ENCODE measurements at regions not wholly inside any gene's neighbourhood (a gene's known extent, or its start where the extent isn't known, plus 50 kb on each side); places are given as distances from the start of the nearest gene placed in this dataset.

DNA sequence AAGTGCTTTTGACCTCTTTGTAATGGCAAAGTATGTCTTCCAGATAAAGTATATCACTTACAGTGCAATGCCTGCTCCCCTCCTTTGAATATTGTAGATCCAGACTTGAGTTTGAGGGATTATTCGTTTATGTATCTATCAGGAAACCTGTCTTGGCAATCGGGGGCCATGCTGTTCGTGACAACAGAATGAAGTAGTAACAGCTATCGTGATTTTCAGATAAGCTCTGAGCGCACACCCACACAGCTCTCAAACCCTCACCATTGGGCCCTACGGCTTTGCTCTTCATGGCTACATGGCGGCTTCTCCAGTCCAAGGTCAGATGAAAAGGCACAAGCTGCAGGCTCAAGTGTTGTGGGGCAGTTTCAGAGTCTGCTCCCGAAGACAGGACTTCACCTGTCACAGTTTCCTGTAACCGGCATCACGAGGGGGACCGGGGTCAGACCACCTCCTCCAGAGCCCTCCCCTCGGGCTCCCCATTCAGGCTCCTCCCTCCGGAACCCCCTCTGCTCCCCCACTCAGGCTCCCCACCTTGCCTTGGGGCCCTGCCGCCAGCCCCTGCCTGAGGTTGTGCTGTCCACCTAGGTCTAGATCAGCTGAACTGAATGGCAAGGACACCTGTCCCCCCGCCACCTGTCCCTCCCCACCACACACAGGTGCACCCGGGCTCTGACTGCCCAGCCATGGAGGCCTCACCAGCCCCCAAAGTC, 292.5 kb upstream of the SALL3 start:
- intact Hi-C loops (cut with micrococcal nuclease): no loop called here

DNA sequence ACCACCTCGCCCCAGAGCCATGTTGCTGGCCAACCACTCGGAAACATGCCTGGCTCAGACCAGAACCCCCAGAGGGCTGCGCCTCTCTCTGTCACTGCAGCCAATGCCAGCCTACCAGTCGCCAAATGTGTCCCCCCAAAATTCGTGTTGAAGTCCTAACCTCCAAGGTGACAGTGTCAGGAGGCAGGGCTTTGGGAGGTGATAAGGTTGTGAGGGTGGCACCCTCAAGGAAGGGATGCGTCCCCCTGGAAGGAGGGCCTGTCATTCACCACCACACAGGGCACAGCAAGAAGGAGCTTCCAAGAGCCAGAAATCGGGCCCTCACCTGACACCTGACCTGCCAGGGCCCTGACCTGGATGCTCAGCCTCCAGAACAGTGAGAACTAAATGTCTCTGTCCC, 291.9 kb upstream of the SALL3 start:
- intact Hi-C loops (cut with micrococcal nuclease): no loop called here

GRCh38 chr18:78688249-78688648, 291.4 kb upstream of the SALL3 start:
- intact Hi-C loops (cut with micrococcal nuclease): no loop called here

- intact Hi-C loops (cut with micrococcal nuclease): no loop called here
Observed at GRCh38 chr18:78688916-78689315, 290.7 kb upstream of the SALL3 start.

DNA sequence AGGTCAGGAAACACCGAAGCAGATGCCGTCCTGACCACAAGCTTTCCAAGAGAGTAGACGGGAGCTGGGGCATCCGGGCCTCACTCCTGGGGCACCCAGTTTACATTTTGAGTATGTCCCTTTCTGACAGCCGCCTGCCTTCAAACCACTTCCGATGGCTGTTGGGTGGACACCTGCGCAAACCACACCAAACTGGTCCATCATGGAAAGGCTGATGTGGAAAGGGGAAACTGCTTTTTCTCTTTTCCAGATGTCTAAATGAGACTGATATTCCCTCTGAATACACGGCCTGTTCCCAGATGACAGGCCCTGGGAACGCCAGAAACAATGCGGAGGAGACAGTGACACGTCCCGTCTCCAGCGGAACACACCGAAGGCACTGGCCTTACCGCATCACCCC, 290.0 kb upstream of the SALL3 start:
- intact Hi-C loops (cut with micrococcal nuclease): no loop called here

DNA sequence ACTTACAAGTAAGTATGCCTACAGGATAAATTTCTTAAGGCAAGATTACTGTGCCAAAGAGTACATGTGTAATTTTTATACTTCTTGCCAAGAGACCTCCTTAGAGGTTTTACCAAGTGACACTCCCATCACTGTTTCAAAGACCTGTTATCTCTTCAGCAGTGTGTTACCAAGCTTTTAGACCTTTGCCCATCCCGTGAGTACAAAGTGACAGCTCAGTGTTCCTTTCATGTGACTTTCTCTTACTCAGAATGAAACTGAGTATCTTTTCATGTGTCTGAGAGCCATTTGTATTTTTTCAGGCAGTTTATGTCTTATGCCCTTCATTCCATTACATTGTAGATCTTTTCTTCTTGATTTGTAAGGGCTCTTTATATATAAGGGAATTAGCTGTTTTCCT, 287.5 kb upstream of the SALL3 start:
- intact Hi-C loops (cut with micrococcal nuclease): no loop called here

- intact Hi-C loops (cut with micrococcal nuclease): no loop called here
Observed at GRCh38 chr18:78693429-78693828, 286.2 kb upstream of the SALL3 start.

DNA sequence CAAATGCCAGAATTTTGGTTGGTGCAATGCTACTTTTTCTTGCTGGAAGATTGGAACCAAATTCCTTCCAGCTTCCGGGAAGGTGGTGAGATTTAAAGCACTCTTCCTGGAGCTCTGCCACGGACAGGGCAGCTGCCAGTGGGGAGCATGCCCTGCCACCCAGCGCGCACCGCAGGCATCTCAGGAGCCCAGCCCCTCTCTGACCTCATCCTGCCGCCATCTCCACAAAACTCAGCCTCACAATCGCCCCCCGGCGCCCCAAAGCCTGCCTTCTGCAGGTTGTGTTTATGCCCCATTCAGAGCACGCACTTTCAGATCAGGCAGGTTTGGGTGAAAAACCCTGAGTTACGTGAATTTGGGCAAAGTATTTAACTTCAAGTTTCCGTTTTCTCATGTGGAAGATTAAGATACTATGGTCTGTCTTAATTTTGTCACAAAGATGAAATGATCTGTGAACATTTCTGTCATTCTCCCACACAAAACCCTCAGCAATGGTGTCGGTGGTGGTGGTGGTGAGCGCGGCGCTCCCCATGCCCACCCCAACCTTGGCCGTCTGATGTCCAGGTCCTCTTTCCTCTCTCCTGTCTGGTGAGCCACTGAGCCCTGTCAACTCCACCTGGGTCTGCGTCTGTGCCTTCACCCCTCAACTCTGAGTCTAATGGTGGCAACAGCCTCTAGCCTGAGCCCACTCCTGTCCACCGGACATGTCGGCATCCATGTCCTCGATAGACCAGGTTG, 282.8 kb upstream of the SALL3 start:
- intact Hi-C loops (cut with micrococcal nuclease): no loop called here

GRCh38 chr18:78697446-78697845, 282.2 kb upstream of the SALL3 start:
- intact Hi-C loops (cut with micrococcal nuclease): no loop called here

GRCh38 chr18:78698914-78699313, 280.7 kb upstream of the SALL3 start:
- intact Hi-C loops (cut with micrococcal nuclease): no loop called here

DNA sequence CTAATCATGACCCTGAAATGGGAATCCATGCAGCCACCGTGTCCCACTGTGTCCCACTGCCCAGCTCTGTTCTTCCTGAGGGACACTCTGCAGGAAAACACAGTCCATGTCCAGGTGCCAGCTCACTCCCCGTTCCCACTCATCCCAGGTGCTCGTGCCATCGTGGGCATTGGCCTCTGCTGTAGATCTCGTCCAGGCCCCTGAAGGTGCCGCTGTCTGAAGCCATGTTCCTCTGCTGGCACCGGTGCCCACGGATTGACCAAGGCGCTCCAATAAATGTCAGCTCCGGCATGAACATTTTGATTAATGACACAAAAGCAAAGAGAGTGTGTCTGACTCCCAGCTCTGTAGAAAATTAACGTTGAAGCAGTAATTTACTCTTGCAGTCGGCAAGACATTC, 280.1 kb upstream of the SALL3 start:
- intact Hi-C loops (cut with micrococcal nuclease): no loop called here

GRCh38 chr18:78701771-78702396, 277.7 kb upstream of the SALL3 start:
- intact Hi-C loops (cut with micrococcal nuclease): no loop called here

GRCh38 chr18:78703291-78703690, 276.3 kb upstream of the SALL3 start:
- intact Hi-C loops (cut with micrococcal nuclease): no loop called here

DNA sequence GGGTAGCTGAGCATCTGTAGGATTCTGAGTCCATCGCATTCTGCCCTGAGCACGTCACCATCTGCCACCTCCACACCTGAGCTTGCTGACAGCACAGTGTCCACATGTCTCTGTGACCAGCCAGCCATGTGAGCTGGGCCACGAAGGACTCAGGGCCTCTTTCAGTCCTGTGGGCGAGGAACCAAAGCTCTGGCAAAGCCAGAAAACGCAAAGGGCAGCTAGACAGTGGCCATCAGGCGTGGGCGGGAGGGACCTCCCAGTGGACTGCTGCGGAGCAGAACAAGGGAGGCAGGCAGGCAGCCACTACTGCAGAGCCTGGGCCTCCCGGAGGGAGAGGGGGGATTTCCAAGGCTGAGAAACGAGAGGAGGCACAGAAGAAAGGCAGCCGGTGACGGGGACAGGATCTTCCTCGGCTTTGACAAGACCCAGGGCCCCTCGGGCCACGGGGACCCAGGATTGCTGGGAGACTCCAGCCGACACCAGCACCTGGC, 274.6 kb upstream of the SALL3 start:
- intact Hi-C loops (cut with micrococcal nuclease): no loop called here

- intact Hi-C loops (cut with micrococcal nuclease): no loop called here
Observed at GRCh38 chr18:78709261-78709809, 270.3 kb upstream of the SALL3 start.

DNA sequence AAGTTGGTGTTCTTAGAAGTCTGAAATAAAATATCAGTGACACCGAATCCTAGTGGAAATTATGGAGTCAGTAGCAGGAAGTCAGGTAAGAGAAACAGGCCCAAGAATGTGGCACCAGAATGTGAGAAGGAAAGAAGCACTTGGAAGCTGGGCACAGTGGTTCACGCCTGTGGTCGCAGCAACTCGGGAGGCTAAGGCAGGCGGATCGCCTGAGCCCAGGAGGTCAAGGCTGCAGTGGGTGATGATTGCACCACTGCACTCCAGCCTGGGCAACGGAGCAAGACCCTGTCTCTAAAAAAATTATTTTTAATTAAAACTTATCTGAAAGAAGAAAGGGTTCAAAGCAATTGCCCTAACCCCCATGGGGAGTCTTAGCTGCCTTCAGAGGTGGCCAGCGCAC, 268.3 kb upstream of the SALL3 start:
- intact Hi-C loops (cut with micrococcal nuclease): no loop called here

DNA sequence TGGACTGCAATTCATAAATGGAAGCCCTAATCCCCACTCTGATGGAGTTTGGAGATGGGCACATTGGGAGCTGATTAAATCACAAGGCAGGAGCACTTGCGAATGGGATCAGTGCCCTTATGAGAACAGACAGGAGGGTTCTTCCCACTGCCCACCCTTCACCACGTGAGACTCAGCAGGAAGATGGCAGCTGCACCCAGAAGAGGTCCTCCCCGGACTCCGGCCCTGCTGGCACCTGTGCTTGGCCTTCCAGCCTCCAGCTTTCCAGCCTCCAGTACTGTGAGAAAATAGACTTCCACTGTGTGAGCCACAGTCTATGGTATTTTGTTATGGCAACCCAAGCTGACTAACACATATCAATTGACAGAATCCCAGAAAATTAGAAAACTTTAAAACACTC, 267.6 kb upstream of the SALL3 start:
- intact Hi-C loops (cut with micrococcal nuclease): no loop called here

DNA sequence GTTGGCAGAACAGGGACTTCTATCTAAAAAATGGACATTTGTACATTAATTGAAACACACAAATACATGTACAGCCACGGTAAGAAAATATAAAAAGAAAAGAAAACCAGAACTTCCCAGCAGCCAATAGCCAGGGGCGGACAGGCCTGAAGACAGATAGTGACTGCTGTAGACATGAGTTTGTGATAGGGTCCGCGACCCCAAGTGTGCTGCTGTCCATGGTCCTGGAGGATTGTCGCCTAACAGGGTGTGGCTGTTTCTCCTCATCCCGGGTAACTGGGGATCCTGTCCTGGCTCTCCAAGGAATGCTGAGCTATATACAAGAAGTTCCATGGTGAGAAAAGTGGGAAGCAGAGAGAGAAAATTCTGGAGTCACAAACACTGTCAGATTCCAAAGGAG, 266.5 kb upstream of the SALL3 start:
- intact Hi-C loops (cut with micrococcal nuclease): no loop called here

GRCh38 chr18:78713726-78714125, 265.9 kb upstream of the SALL3 start:
- intact Hi-C loops (cut with micrococcal nuclease): no loop called here

DNA sequence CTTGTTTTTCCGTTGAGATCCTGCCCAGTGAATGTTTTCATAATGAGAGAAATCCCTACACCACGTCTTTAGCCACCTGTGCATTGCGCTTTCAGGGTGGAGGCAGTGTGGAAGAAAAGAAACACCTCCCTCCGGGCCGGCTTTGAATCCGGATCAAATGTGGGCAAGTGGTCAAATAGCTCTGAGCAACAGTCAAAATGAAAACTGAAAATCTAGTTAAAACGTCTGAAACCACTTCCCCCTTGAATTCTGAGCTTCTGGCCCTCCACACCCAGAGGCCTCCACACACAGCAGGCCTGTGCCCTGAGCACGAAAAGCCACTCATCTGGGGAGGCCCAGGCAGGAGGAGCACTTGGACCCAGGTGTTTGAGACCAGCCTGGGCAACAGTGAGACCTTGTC, 263.6 kb upstream of the SALL3 start:
- intact Hi-C loops (cut with micrococcal nuclease): no loop called here

DNA sequence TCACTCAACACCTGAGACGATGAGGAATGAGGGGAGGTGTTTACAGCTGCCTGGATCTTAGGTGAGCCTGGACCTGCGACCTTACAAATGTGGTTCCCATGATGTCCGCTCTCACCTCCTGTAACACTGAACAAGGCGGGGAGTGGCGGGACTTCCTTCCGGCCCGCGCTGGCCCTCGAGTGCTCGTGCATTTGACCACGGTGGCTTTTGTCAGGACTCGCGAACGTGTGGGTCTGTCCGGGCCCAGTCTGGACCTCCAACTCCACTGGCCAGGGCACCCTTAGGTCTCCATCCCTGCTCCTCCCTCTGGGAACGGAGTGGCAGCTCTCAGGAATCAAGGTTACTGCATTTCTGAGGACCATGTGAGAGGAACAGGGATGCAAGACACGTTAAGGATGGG, 263.0 kb upstream of the SALL3 start:
- intact Hi-C loops (cut with micrococcal nuclease): no loop called here

DNA sequence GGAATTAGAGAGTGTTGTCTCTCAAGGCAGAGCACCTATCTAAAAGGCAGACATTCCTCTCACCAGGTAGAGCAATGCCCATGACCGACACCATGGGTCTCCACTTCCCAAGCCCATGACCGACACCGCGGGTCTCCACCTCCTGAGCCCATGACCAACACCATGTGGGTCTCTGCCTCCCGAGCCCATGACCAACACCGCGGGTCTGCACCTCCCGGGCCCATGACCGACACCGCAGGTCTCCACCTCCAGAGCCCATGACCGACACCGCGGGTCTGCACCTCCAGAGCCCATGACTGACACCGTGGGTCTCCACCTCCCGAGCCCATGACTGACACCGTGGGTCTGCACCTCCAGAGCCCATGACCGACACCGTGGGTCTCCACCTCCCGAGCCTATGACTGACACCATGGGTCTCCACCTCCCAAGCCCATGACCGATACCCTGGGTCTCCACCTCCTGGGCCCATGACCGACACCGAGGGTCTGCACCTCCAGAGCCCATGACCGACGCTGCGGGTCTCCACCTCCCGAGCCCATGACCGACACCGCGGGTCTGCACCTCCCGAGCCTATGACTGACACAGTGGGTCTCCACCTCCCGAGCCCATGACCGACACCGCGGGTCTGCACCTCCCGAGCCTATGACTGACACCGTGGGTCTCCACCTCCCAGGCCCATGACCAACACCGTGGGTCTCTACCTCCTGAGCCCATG, 262.4 kb upstream of the SALL3 start:
- intact Hi-C loops (cut with micrococcal nuclease): no loop called here

All from T-helper 2 cell treated with Interferon-gamma antibody and Interleukin-4, amounts not matched to agents 100 ng/mL and 5 ng/mL, for 36 hours (primary cell).